ENCODE measurements at regions not wholly inside any gene's neighbourhood (a gene's known extent, or its start where the extent isn't known, plus 50 kb on each side); places are given as distances from the start of the nearest gene placed in this dataset.
"Not testable (repeated sequence)": the region's sequence is repeated elsewhere in the genome, so short reads cannot be mapped to it uniquely, and the experiment has no call there.

DNA sequence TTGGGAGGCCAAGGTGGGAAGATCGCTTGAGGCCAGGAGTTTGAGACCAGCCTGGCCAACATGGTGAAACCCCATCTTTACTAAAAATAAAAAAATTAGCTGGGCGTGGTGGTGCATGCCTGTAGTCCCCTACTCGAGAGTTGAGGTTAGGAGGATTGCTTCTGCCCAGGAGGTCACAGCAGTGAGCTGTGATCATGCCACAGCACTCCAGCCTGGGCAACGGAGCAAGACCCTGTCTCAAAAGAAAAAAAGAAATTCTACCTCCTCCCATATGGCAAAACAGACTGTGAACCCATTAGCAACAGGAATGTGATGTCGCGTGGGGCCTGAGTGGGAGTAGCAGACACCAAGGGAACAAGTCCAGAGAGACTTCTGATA, 99.7 kb upstream of the MED13L start:
- ATAC-seq (ENCODE audit: low read depth); H2AK9ac ChIP-seq (replicated peaks; ENCODE audit: low read depth, low read length, poor library complexity); H3K27me3 ChIP-seq (ENCODE audit: control insufficient read depth, insufficient read depth, low read length); H3K4me2 ChIP-seq (ENCODE audit: low read depth, low read length); BruUV-seq (replicated peaks); H3K36me3 ChIP-seq (ENCODE audit: control insufficient read depth, insufficient read depth, low read length); intact Hi-C loops (cut with micrococcal nuclease); H2AFZ ChIP-seq (replicated peaks; ENCODE audit: low read length, poor library complexity); H3K9me3 ChIP-seq (ENCODE audit: control insufficient read depth, insufficient read depth, low read length); in situ Hi-C loops (cut with MboI; ENCODE audit: low sequenced_read_pairs); H3K4me3 ChIP-seq (ENCODE audit: insufficient read depth, low read depth, low read length); dilution Hi-C loops (cut with HindIII; ENCODE audit: low sequenced_read_pairs, unreplicated experiment); H3K9ac ChIP-seq (ENCODE audit: low read depth, low read length); H3K23ac ChIP-seq (ENCODE audit: low read depth, low read length); DNase-seq; POLR2A ChIA-PET (ENCODE audit: unreplicated experiment); H4K20me1 ChIP-seq (ENCODE audit: insufficient read depth, low read length); H3K56ac ChIP-seq (ENCODE audit: extremely low read depth, insufficient read depth, low read length); CTCF ChIA-PET: not testable (repeated sequence)
- H3K18ac ChIP-seq (ENCODE audit: low read depth, low read length): peak overlapping the region; percentile 40; the same call in 1 of the 2 replicates
- H2BK20ac ChIP-seq (ENCODE audit: low read depth, low read length): peak overlapping the region; percentile 95
- H4K91ac ChIP-seq (ENCODE audit: insufficient read depth, low read depth, low read length): peak overlapping the region; percentile 61; the same call in 1 of the 2 replicates
- WGBS, 2 experiments (ENCODE audit: extremely low coverage in 2 of 2, insufficient read length in 1 of 2): no CpG with 5 or more reads among the region's 6 CpGs
- H3K4me1 ChIP-seq (ENCODE audit: control insufficient read depth, insufficient read depth, low read length): peaks cover 22% of the 10 kb centered on the region
- peak overlapping the region; percentile 65 for H3K27ac ChIP-seq (ENCODE audit: insufficient read depth, low read length)
- H3K14ac ChIP-seq (replicated peaks; ENCODE audit: low read depth, low read length): peak overlapping the region; percentile 16
- H2BK15ac ChIP-seq (ENCODE audit: low read depth, low read length): peak overlapping the region; percentile 81; the same call in 2 of the 3 replicates
- H3K4ac ChIP-seq (ENCODE audit: low read depth, low read length): peak overlapping the region; percentile 94
- peak overlapping the region; percentile 44; the same call in 1 of the 2 replicates for H4K5ac ChIP-seq (ENCODE audit: low read depth, low read length)
- H4K8ac ChIP-seq (ENCODE audit: low read depth in 2 of 2, low read length in 2 of 2): peak overlapping the region; percentile 27 to 31; a peak in 1 of 4 replicates
- H2AK5ac ChIP-seq (ENCODE audit: low read depth, low read length): peak overlapping the region; percentile 56
- peak overlapping the region; percentile 94 for H2BK120ac ChIP-seq (ENCODE audit: low read depth, low read length)
- H3K9me1 ChIP-seq (ENCODE audit: insufficient read depth, low read length): peaks cover 29% of the 10 kb centered on the region
- H2BK5ac ChIP-seq (ENCODE audit: low read depth, low read length, poor library complexity, severe bottlenecking): peak overlapping the region; percentile 91
- H3K79me1 ChIP-seq (ENCODE audit: low read depth in 1 of 2, low read length in 2 of 2): peaks cover 0 to 16% of the 10 kb centered on the region in 2 experiments; a peak in 2 of 4 replicates

Measured in IMR-90 (cell line).